ENCODE measurements at regions not wholly inside any gene's neighbourhood (a gene's known extent, or its start where the extent isn't known, plus 50 kb on each side); places are given as distances from the start of the nearest gene placed in this dataset.

- no peak for DNase-seq
- intact Hi-C loops (cut with DNase I, micrococcal nuclease): no loop called here
- Histone ChIP-seq H3K4me3 (no peak overlapping the region), H3K36me3 (ENCODE audit: low read depth) (no peaks in the 10 kb centered on the region), H3K4me1 (ENCODE audit: low read depth) (no peaks in the 10 kb centered on the region), H3K9me3 (no peaks in the 10 kb centered on the region)
- no peak for TF ChIP-seq CTCF (IDR thresholded peaks at IDR 0.05)
- no peak for ATAC-seq
Measured at GRCh38 chr12:130223767-130224244, 61.5 kb downstream of the FZD10 start.

GRCh38 chr12:130224613-130225012 lies 62.3 kb downstream of the FZD10 start:
- H3K4me3 ChIP-seq: no peak overlapping the region
- DNase-seq (no peak), ATAC-seq (no peak)
- no peaks in the 10 kb centered on the region for H3K4me1 ChIP-seq (ENCODE audit: low read depth)
- no peak for TF ChIP-seq CTCF (IDR thresholded peaks at IDR 0.05)
- H3K36me3 ChIP-seq (ENCODE audit: low read depth): no peaks in the 10 kb centered on the region
- intact Hi-C loops (cut with DNase I, micrococcal nuclease): no loop called here
- no peaks in the 10 kb centered on the region for H3K9me3 ChIP-seq

- intact Hi-C loops (cut with DNase I, micrococcal nuclease): no loop called here
- TF ChIP-seq CTCF (IDR thresholded peaks at IDR 0.05): no peak
- no peaks in the 10 kb centered on the region for H3K36me3 ChIP-seq (ENCODE audit: low read depth)
- no peak overlapping the region for H3K4me3 ChIP-seq
- H3K9me3 ChIP-seq: no peaks in the 10 kb centered on the region
- ATAC-seq: no peak
- no peak for DNase-seq
- H3K4me1 ChIP-seq (ENCODE audit: low read depth): no peaks in the 10 kb centered on the region
Measured at GRCh38 chr12:130225347-130225746, 63.1 kb downstream of the FZD10 start.

- Histone ChIP-seq H3K36me3 (ENCODE audit: low read depth) (no peaks in the 10 kb centered on the region), H3K9me3 (peaks cover 3% of the 10 kb centered on the region), H3K4me3 (no peak overlapping the region), H3K4me1 (ENCODE audit: low read depth) (no peaks in the 10 kb centered on the region)
- DNase-seq (no peak), ATAC-seq (no peak)
- intact Hi-C loops (cut with DNase I, micrococcal nuclease): no loop called here
- no peak for TF ChIP-seq CTCF (IDR thresholded peaks at IDR 0.05)
Measured at GRCh38 chr12:130226126-130226525, 63.9 kb downstream of the FZD10 start.

- ATAC-seq (no peak), DNase-seq (no peak)
- Histone ChIP-seq H3K4me3 (no peak overlapping the region), H3K36me3 (ENCODE audit: low read depth) (no peaks in the 10 kb centered on the region), H3K9me3 (peaks cover 3% of the 10 kb centered on the region), H3K4me1 (ENCODE audit: low read depth) (no peaks in the 10 kb centered on the region)
- no peak for TF ChIP-seq CTCF (IDR thresholded peaks at IDR 0.05)
- intact Hi-C loops (cut with DNase I, micrococcal nuclease): no loop called here
Measured at GRCh38 chr12:130226771-130227170, 64.5 kb downstream of the FZD10 start.

- H3K4me3 ChIP-seq: no peak overlapping the region
- H3K4me1 ChIP-seq (ENCODE audit: low read depth): no peaks in the 10 kb centered on the region
- no peak for TF ChIP-seq CTCF (IDR thresholded peaks at IDR 0.05)
- no peaks in the 10 kb centered on the region for H3K36me3 ChIP-seq (ENCODE audit: low read depth)
- no peak for ATAC-seq
- intact Hi-C loops (cut with DNase I, micrococcal nuclease): no loop called here
- peaks cover 3% of the 10 kb centered on the region for H3K9me3 ChIP-seq
- no peak for DNase-seq
Measured at GRCh38 chr12:130227641-130228040, 65.4 kb downstream of the FZD10 start.
